GM19023 (cell line): ENCODE measurements at regions not wholly inside any gene's neighbourhood (a gene's known extent, or its start where the extent isn't known, plus 50 kb on each side); places are given as distances from the start of the nearest gene placed in this dataset.
"Not testable (repeated sequence)": the region's sequence is repeated elsewhere in the genome, so short reads cannot be mapped to it uniquely, and the experiment has no call there.

Experiments
- ATAC-seq: cut with Tn5 transposase; IDR thresholded peaks from one replicate; pipeline ENCODE4 v1.9.1; 2021; ENCODE audit warnings: mild to moderate bottlenecking, moderate library complexity; ENCODE audit not compliant: unreplicated experiment

GRCh38 chr5:2094616-2094995, 211.9 kb upstream of the IRX4 start:
- no peak for ATAC-seq

- ATAC-seq: no peak
Measured at GRCh38 chr5:2093859-2094615, 211.3 kb upstream of the IRX4 start.

- ATAC-seq: no peak
Measured at GRCh38 chr5:2091921-2092320, 209.2 kb upstream of the IRX4 start.

- ATAC-seq: no peak
Measured at GRCh38 chr5:2087980-2088379, 205.3 kb upstream of the IRX4 start.

GRCh38 chr5:2075365-2075764, 192.6 kb upstream of the IRX4 start:
- ATAC-seq: no peak

- no peak for ATAC-seq
Measured at GRCh38 chr5:2071562-2071961, 188.8 kb upstream of the IRX4 start.

- ATAC-seq: not testable (repeated sequence)
Measured at GRCh38 chr5:2070787-2071186, 188.1 kb upstream of the IRX4 start.

- ATAC-seq: no peak
Measured at GRCh38 chr5:2068531-2068930, 185.8 kb upstream of the IRX4 start.

GRCh38 chr5:2066373-2066772, 183.6 kb upstream of the IRX4 start:
- no peak for ATAC-seq

GRCh38 chr5:2063380-2063779, 180.7 kb upstream of the IRX4 start:
- not testable (repeated sequence) for ATAC-seq

- no peak for ATAC-seq
Measured at GRCh38 chr5:2052687-2053086, 170.0 kb upstream of the IRX4 start.

GRCh38 chr5:2049876-2050275, 167.2 kb upstream of the IRX4 start:
- no peak for ATAC-seq

- no peak for ATAC-seq
Measured at GRCh38 chr5:2048664-2049063, 165.9 kb upstream of the IRX4 start.

- no peak for ATAC-seq
Measured at GRCh38 chr5:2047341-2047927, 164.7 kb upstream of the IRX4 start.

GRCh38 chr5:2044041-2044440, 161.3 kb upstream of the IRX4 start:
- no peak for ATAC-seq

- ATAC-seq: no peak
Measured at GRCh38 chr5:2039180-2039531, 156.4 kb upstream of the IRX4 start.

GRCh38 chr5:2038321-2039179, 155.8 kb upstream of the IRX4 start:
- ATAC-seq: peak; percentile 94

- no peak for ATAC-seq
Measured at GRCh38 chr5:2036885-2037284, 154.2 kb upstream of the IRX4 start.

- ATAC-seq: no peak
Measured at GRCh38 chr5:2032432-2032831, 149.7 kb upstream of the IRX4 start.

GRCh38 chr5:2031581-2031980, 148.9 kb upstream of the IRX4 start:
- no peak for ATAC-seq

GRCh38 chr5:2030131-2030530, 147.4 kb upstream of the IRX4 start:
- no peak for ATAC-seq

GRCh38 chr5:2029206-2029605, 146.5 kb upstream of the IRX4 start:
- ATAC-seq: no peak
